ENCODE measurements at regions not wholly inside any gene's neighbourhood (a gene's known extent, or its start where the extent isn't known, plus 50 kb on each side); places are given as distances from the start of the nearest gene placed in this dataset.

- TF ChIP-seq CTCF (IDR thresholded peaks at IDR 0.05; ENCODE audit: low read length) = no peak
- no peak for TF ChIP-seq EZH2 (optimal IDR thresholded peaks at IDR 0.05; ENCODE audit: low read depth, low read length)
These were observed 200.9 kb upstream of the RFC3 start for GRCh38 chr13:33617055-33617454.
